Cardiac fibroblast (primary cell): ENCODE measurements at regions not wholly inside any gene's neighbourhood (a gene's known extent, or its start where the extent isn't known, plus 50 kb on each side); places are given as distances from the start of the nearest gene placed in this dataset.
A peak's percentile ranks its signal among the peaks of the same experiment; 100 is the strongest.
"Not testable (repeated sequence)": the region's sequence is repeated elsewhere in the genome, so short reads cannot be mapped to it uniquely, and the experiment has no call there.

Experiments used
- DNase-seq, 2 donors: peaks; one replicate each; pipeline versions ENCODE4 v3.0.0 to v3.0.0-alpha.2; 2010; ENCODE audit warnings: low read depth in 2 of 2
- H3K4me3 ChIP-seq, 2 donors: replicated peaks in 1 of 2; 1 replicate in 1 of 2; 2 replicates in 1 of 2; pipeline ENCODE4 v1.5.1; 2011; ENCODE audit warnings: low read depth in 2 of 2, low read length in 2 of 2, mild to moderate bottlenecking in 2 of 2, moderate library complexity in 1 of 2
- TF ChIP-seq, protein P1 (sequence below): IDR thresholded peaks from one replicate; pipeline ENCODE4 v1.5.1; 2011; ENCODE audit warnings: low read depth, mild to moderate bottlenecking, low read length, inconsistent platforms

DNA sequence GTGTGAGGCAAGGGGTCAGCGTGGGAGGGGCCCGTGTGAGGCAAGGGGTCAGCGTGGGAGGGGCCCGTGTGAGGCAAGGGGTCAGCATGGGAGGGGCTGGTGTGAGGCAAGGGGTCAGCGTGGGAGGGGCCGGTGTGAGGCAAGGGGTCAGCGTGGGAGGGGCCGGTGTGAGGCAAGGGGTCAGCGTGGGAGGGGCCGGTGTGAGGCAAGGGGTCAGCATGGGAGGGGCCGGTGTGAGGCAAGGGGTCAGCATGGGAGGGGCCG is 119.2 kb downstream of the SEPTIN14 start:
- DNase-seq, H3K4me3 ChIP-seq: not testable (repeated sequence)

DNA sequence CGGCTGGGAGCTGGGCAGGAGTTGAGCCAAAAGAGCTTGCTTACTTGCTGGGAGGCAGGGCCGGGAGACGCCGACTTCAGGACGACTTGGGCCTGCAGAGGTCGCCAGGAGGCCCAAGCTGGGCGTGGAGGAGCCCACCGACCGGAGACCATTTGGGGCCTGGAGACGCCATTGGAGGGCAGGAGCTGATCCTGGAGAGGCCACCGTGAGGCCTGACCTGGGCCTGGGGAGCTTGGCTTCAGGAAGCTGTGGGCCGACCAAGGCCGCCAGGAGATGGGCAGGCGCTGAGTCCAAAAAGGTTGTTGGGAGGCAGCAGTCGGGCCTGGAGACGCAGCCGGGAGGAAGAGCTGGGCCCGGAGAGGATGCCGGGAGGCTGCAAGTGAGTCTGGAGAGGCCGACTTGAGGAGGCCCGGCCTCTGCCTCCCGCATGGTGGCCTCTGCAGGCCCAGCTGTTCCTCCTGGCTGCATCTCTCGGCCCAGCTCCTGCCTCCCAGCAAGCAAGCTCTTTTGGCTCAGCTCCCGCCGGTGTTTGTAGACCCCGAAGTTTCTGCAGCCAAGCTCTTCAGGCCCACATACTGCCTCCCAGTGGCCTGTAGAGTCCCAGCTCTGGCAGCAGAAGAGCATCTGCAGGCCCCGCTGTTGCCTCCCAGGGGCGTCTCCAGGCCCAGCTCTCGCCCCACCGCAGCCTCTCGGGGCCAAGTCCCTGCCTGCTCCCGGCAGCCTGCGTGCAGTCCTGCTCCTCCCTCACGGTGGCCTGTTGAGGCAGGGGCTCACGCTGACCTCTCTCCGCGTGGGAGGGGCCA is 119.7 kb downstream of the SEPTIN14 start:
- not testable (repeated sequence) for DNase-seq, H3K4me3 ChIP-seq

DNA sequence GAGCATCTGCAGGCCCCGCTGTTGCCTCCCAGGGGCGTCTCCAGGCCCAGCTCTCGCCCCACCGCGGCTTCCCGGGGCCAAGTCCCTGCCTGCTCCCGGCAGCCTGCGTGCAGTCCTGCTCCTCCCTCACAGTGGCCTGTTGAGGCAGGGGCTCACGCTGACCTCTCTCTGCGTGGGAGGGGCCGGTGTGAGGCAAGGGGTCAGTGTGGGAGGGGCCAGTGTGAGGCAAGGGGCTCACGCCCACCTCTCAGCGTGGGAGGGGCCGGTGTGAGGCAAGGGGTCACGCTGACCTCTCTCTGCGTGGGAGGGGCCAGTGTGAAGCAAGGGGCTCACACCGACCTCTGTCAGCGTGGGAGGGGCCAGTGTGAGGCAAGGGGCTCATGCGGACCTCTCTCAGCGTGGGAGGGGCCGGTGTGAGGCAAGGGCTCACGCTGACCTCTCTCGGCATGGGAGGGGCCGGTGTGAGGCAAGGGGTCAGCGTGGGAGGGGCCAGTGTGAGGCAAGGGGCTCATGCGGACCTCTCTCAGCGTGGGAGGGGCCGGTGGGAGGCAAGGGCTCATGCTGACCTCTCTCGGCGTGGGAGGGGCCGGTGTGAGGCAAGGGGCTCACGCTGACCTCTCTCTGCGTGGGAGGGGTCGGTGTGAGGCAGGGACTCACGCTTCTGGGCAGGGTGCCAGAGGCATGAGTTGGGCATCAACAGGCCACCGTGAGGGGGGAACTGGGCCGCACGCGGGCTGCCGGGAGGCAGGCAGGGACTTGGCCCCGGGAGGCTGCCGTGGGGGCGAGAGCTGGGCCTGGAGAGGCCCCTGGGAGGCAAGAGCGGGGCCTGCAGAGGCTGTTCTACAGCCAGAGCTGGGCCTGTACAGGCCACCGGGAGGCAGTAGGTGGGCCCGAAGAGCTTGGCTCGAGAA is 120.6 kb downstream of the SEPTIN14 start:
- not testable (repeated sequence) for H3K4me3 ChIP-seq, DNase-seq

DNA sequence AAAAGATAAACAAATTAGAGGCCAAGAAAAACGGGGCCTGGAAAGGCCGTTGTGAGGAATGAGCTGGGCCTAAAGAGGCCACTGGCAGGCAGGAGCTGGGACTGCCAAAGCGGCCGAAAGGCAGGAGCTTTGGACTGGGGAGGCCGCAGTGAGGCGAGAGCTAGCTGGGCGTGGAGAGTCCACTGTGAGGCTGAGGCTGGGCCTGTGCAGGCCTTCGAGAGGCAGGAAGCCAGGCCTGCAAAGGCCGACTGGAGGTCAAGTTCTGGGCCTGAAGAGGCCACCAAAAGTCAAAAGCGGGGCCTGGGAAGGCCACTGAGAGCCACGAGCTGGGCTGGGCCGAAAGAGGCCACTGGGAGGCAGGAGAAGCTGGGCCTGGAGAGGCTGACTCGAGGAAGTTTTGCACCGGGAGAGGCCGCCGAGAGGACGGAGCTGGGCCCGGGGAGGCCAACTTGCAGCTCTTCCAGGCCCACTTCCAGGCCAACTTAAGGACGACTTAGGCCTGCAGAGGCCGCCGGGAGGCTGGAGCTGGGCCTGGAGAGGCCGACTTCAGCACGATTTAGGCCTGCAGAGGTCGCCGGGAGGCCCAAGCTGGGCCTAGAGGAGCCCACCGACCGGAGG is 121.8 kb downstream of the SEPTIN14 start:
- H3K4me3 ChIP-seq, DNase-seq: not testable (repeated sequence)

DNA sequence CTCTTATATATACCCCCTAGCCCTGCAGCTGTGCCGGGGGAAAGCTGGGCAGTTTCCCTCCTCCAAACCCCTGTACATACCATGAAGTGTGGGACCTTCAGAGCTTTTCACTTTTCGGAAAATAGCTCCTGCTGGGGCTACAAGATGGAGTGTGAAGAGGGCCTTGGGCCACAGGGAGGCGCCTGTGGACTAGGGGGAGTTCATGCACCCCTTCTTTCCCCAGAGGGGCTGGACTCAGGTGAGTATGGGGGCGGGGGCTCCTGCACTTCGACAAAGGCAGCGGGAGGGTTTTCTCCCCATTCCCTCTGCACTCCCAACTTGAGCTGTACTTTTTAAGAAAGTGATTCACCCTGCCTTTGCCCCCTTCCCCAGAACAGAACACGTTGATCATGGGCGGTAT is 122.5 kb downstream of the SEPTIN14 start:
- H3K4me3 ChIP-seq, DNase-seq: not testable (repeated sequence)

DNA sequence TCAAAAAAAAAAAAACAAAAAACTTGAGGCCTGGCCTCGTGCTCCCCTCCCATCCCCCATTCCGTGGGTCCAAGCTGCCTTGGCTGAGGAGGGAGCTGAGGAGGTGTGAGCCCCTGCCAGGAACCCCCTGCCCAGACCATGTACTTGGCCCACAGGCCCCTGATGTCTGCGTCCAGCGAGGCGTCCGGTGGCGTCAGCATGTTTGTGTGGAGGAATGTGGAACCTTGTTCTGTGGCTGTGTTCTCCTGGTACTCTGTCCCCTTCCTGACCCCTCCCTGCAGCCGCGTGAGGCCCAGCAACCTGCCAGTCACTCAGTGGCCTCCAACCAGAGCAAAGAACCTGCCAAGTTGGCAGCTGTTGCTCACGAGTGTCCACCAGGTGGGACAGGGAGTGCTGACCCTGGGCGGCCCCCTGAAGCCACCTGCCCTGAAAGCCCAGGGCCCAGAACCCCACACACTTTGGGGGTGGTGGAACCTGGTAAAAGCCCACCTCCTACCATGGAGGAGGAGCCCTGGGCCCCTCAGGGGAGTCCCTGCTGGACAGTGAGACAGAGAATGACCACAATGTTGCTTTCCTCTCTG is 125.8 kb downstream of the SEPTIN14 start:
- DNase-seq = not testable (repeated sequence)

DNA sequence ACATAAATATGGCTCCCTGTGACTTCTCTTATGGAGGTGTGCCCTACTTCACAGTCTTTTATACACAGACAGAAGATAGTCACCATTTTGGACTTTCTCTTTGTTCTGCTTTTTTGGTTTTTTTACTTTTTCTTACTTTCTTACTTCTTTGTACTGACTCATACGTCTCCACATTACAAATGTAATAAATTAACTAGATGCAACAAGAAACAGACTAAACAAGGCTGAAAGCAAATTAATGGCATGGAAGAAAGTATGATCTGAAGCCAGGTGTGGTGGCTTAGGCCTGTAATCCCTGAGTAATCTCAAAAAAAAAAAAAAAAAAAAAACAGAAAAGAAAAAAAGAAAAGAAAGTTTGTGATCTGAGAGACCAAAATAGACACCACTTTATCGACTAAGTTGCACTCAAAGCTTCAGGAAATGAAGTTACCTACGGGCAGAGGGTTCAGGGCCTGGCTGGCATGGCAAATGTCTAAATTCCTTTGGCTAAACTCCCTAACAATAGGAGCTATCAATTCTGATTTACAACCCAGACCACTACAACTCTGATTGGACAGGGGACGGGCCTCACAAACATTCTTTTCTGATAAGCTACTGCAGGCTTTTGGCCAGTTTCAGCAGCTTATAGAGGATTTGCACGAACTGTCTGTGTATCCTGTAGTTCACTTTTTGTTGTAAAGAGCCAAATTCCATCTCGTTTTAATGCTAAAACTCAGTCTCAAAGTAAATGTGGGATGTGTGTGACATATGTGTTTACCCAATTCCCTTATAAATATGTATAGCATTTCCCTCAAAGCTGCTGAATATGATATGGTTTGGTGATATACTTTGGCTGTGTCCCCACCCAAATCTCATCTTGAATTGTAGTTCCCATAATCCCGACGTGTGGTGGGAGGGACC is 129.1 kb downstream of the SEPTIN14 start:
- DNase-seq = peak in 1 of 2 donors; percentile 13
- TF ChIP-seq, protein P1, sequence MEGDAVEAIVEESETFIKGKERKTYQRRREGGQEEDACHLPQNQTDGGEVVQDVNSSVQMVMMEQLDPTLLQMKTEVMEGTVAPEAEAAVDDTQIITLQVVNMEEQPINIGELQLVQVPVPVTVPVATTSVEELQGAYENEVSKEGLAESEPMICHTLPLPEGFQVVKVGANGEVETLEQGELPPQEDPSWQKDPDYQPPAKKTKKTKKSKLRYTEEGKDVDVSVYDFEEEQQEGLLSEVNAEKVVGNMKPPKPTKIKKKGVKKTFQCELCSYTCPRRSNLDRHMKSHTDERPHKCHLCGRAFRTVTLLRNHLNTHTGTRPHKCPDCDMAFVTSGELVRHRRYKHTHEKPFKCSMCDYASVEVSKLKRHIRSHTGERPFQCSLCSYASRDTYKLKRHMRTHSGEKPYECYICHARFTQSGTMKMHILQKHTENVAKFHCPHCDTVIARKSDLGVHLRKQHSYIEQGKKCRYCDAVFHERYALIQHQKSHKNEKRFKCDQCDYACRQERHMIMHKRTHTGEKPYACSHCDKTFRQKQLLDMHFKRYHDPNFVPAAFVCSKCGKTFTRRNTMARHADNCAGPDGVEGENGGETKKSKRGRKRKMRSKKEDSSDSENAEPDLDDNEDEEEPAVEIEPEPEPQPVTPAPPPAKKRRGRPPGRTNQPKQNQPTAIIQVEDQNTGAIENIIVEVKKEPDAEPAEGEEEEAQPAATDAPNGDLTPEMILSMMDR = no peak
- no peak overlapping the region for H3K4me3 ChIP-seq

More for the DNA sequence above, 125.8 kb downstream of the SEPTIN14 start:
- H3K4me3 ChIP-seq = not testable (repeated sequence)

DNA sequence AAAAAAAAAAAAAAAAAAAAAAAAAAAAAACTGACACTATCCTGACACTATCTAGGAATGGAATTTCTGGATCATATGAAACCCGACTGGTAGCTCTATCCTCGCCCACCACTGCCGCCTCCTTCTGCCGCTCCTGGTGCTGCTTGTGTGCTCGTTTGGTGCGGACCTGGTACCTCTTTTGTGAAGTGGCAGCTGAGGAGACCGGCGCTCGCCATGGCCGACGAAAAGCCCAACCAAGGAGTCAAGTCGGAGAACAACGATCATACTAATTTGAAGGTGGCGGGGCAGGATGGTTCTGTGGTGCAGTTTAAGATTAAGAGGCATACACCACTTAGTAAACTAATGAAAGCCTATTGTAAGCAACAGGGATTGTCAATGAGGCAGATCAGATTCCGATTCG is 130.6 kb downstream of the SEPTIN14 start:
- no peak for DNase-seq
- H3K4me3 ChIP-seq = no peak overlapping the region
- TF ChIP-seq, protein P1 = no peak

DNA sequence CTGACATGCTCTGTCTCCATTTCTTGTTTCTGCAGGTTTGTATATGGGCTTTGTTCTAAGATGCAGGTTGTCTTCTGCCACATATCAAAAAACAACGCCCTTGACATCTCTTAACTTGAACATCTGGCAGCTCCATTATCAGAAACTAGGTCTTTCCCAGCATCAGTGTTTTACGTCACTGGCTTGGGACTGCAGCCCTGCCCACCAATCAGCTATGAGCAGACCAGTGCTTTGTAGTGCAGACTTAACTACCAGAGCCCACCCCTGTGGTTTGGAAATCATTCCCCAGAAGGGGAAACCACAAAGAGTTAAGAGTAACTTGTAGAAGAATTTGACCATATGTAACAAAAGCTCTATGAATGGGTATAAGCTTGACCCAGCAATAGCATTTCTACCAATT is 132.4 kb downstream of the SEPTIN14 start:
- DNase-seq = no peak
- no peak overlapping the region for H3K4me3 ChIP-seq
- TF ChIP-seq, protein P1 = no peak
